HG02885 (cell line): ENCODE measurements at regions not wholly inside any gene's neighbourhood (a gene's known extent, or its start where the extent isn't known, plus 50 kb on each side); places are given as distances from the start of the nearest gene placed in this dataset.
"Not testable (repeated sequence)": the region's sequence is repeated elsewhere in the genome, so short reads cannot be mapped to it uniquely, and the experiment has no call there.

ENCODE experiments used
- ATAC-seq: cut with Tn5 transposase; IDR thresholded peaks from one replicate; pipeline ENCODE4 v1.9.1; 2021; ENCODE audit warnings: mild to moderate bottlenecking; ENCODE audit not compliant: unreplicated experiment, poor library complexity

GRCh38 chr4:12534684-12535083 is 949.5 kb downstream of the RAB28 start:
- ATAC-seq = no peak

- no peak for ATAC-seq
Measured at GRCh38 chr4:12519426-12519825, 964.7 kb downstream of the RAB28 start.

- ATAC-seq = no peak
Measured at GRCh38 chr4:12507868-12508481, 976.2 kb downstream of the RAB28 start.

GRCh38 chr4:12500409-12500808 is 983.7 kb downstream of the RAB28 start:
- ATAC-seq = no peak

- no peak for ATAC-seq
Measured at GRCh38 chr4:12499693-12500092, 984.4 kb downstream of the RAB28 start.

- ATAC-seq = no peak
Measured at GRCh38 chr4:12495211-12495610, 988.9 kb downstream of the RAB28 start.

- ATAC-seq = no peak
Measured at GRCh38 chr4:12492730-12493393, 991.3 kb downstream of the RAB28 start.

GRCh38 chr4:12488672-12489071 is 995.5 kb downstream of the RAB28 start:
- ATAC-seq = no peak

- ATAC-seq = no peak
Measured at GRCh38 chr4:12487000-12487399, 997.1 kb downstream of the RAB28 start.

GRCh38 chr4:12472087-12472486 is 1012.1 kb downstream of the RAB28 start:
- no peak for ATAC-seq

GRCh38 chr4:12471193-12471592 is 1012.9 kb downstream of the RAB28 start:
- ATAC-seq = no peak

- not testable (repeated sequence) for ATAC-seq
Measured at GRCh38 chr4:12461576-12461975, 1022.6 kb downstream of the RAB28 start.

- ATAC-seq = no peak
Measured at GRCh38 chr4:12459126-12459525, 1025.0 kb downstream of the RAB28 start.

GRCh38 chr4:12458621-12459020 is 1025.5 kb downstream of the RAB28 start:
- ATAC-seq = no peak

GRCh38 chr4:12452291-12452690 is 1023.6 kb upstream of the HS3ST1 start:
- ATAC-seq = no peak

- ATAC-seq = no peak
Measured at GRCh38 chr4:12447451-12447850, 1018.8 kb upstream of the HS3ST1 start.

- no peak for ATAC-seq
Measured at GRCh38 chr4:12446657-12447185, 1018.0 kb upstream of the HS3ST1 start.

GRCh38 chr4:12446256-12446655 is 1017.6 kb upstream of the HS3ST1 start:
- ATAC-seq = no peak

GRCh38 chr4:12445711-12446235 is 1017.1 kb upstream of the HS3ST1 start:
- no peak for ATAC-seq

- no peak for ATAC-seq
Measured at GRCh38 chr4:12439633-12440305, 1011.1 kb upstream of the HS3ST1 start.

- not testable (repeated sequence) for ATAC-seq
Measured at GRCh38 chr4:12431259-12431658, 1002.6 kb upstream of the HS3ST1 start.
